ENCODE measurements at regions not wholly inside any gene's neighbourhood (a gene's known extent, or its start where the extent isn't known, plus 50 kb on each side); places are given as distances from the start of the nearest gene placed in this dataset.

GRCh38 chr10:22152403-22152802 lies 65.4 kb downstream of the EBLN1 start:
- TF ChIP-seq CTCF (IDR thresholded peaks at IDR 0.05), result no peak
- TF ChIP-seq POLR2A (IDR thresholded peaks at IDR 0.05), result no peak

Measured in transverse colon (tissue), 3 donors.